ENCODE measurements at regions not wholly inside any gene's neighbourhood (a gene's known extent, or its start where the extent isn't known, plus 50 kb on each side); places are given as distances from the start of the nearest gene placed in this dataset.

DNA sequence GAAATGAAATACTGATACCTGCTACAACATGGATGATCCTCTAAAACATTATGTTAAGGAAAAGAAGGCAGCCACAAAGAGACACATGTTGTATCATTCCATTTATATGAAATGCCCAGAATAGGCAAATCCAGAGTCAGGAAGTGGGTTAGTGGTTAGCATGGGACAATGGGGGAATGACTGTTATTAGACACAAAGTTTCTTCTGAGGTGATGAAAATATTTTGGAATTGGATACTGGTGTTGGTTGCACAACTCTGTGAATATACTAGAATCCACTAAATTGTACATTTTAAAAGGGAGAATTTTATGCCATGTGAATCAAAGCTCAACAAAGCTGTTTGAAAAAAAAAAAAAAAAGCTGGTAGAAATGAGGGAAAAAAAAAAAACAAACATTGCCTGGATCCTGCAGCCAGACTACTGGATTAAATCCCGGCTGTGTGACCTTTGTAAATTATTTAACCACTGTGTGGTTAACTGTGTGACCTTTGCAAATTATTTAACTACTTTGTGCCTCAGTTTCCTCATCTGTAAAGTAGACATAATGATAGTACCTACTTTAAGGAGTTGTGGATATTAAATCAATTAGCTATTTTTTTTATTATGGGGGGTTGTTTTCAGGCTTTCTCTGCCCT is 75.6 kb upstream of the PRICKLE2 start:
- WGBS, 2 donors: 46 to 58% methylated on average over 1 of the region's 1 CpG
- H3K4me3 ChIP-seq (ENCODE audit: low read depth, poor library complexity, severe bottlenecking): no peak overlapping the region
- DNase-seq (ENCODE audit: low spot score in 2 of 2): no peak
- intact Hi-C loops (cut with DNase I; ENCODE audit: low total_unique reads): no loop called here
- TF ChIP-seq, protein P1, sequence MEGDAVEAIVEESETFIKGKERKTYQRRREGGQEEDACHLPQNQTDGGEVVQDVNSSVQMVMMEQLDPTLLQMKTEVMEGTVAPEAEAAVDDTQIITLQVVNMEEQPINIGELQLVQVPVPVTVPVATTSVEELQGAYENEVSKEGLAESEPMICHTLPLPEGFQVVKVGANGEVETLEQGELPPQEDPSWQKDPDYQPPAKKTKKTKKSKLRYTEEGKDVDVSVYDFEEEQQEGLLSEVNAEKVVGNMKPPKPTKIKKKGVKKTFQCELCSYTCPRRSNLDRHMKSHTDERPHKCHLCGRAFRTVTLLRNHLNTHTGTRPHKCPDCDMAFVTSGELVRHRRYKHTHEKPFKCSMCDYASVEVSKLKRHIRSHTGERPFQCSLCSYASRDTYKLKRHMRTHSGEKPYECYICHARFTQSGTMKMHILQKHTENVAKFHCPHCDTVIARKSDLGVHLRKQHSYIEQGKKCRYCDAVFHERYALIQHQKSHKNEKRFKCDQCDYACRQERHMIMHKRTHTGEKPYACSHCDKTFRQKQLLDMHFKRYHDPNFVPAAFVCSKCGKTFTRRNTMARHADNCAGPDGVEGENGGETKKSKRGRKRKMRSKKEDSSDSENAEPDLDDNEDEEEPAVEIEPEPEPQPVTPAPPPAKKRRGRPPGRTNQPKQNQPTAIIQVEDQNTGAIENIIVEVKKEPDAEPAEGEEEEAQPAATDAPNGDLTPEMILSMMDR (IDR thresholded peaks at IDR 0.05): no peak
- no peak for TF ChIP-seq POLR2A (IDR thresholded peaks at IDR 0.05)

DNA sequence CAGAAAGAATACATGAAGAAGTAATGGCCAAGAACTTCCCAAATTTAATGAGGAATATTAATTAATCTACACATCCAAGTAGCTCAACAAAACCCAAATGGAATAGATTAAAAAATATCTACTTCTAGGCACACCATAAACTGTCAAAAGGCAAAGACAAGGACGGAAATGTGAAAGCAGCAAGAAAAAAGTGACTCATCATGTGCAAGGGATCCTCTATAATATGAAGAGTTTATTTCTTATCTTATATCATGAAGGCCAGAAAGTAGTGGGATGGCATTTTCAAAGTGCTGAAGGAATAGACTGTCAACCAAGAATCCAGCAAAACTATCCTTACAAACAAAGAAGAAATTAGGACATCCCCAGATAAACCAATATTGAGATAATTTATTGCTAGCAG is 73.9 kb upstream of the PRICKLE2 start:
- DNase-seq (ENCODE audit: low spot score in 2 of 2): no peak
- TF ChIP-seq, protein P1 (IDR thresholded peaks at IDR 0.05): no peak
- no peak for TF ChIP-seq POLR2A (IDR thresholded peaks at IDR 0.05)
- H3K4me3 ChIP-seq (ENCODE audit: low read depth, poor library complexity, severe bottlenecking): no peak overlapping the region
- intact Hi-C loops (cut with DNase I; ENCODE audit: low total_unique reads): no loop called here
- 71 to 86% methylated on average over 1 of the region's 1 CpG for WGBS, 2 donors

DNA sequence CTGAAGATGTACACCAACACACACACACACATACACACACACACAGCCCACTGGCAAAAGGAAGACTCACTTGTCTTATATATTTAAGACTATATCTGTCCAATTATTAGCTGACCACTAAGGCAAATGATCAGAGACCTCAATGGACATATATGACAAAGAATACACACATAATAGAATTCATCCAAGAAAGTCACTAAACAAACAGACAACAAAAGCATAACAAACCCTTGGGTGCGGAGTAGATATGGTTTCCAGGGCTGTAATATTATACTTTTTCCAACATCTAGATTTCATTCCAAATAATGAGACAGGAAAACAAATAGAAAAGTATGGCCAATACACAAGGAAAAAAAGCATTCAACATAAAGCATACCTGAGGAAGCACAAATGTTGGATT is 72.3 kb upstream of the PRICKLE2 start:
- TF ChIP-seq, protein P1 (IDR thresholded peaks at IDR 0.05): no peak
- TF ChIP-seq POLR2A (IDR thresholded peaks at IDR 0.05): no peak
- no peak overlapping the region for H3K4me3 ChIP-seq (ENCODE audit: low read depth, poor library complexity, severe bottlenecking)
- WGBS, 2 donors: 43 to 57% methylated on average over 1 of the region's 1 CpG
- intact Hi-C loops (cut with DNase I; ENCODE audit: low total_unique reads): no loop called here
- no peak for DNase-seq (ENCODE audit: low spot score in 2 of 2)

DNA sequence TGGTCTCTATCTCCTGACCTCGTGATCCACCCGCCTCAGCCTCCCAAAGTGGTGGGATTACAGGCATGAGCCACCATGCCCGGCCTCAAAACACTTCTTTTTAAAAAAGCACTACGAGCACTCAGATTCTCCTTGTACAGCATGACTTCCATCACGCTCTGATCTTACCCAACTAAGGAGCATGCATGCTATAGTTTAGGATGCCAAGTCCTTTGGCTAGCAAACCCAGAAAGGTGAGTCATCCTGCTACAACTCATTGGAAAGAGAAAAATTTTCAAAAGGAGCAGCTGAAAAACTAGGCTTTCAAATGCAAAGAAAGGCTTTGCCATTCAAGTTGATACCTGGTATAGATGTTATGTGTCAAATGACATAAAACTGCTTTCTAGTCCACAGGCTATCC is 70.3 kb upstream of the PRICKLE2 start:
- WGBS, 2 donors: 36 to 39% methylated on average over 5 of the region's 5 CpGs
- peak in 1 of 2 donors; percentile 62 for DNase-seq (ENCODE audit: low spot score in 2 of 2)
- intact Hi-C loops (cut with DNase I; ENCODE audit: low total_unique reads): no loop called here
- no peak overlapping the region for H3K4me3 ChIP-seq (ENCODE audit: low read depth, poor library complexity, severe bottlenecking)
- no peak for TF ChIP-seq POLR2A (IDR thresholded peaks at IDR 0.05)
- TF ChIP-seq, protein P1 (IDR thresholded peaks at IDR 0.05): no peak

DNA sequence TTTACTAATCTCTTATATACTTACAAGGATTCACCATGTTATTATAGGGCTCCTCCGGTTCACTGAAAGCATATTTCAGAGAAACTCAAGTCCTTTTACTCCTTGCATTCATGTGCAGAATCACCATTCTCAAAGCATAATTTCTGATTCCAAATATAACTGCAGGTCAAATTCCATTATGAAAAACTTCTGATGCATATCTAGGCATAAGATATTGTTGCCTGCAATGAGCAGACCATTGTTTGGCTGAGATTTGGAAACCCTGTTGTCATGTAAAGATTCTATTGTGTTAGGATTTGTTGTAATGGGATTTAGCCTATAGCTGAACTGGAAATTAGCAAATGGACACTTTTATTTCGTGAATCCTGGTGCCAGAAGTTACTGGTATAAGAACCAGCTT is 69.5 kb upstream of the PRICKLE2 start:
- DNase-seq (ENCODE audit: low spot score in 2 of 2): no peak
- 86 to 87% methylated on average over 2 of the region's 2 CpGs for WGBS, 2 donors
- TF ChIP-seq, protein P1 (IDR thresholded peaks at IDR 0.05): no peak
- no peak for TF ChIP-seq POLR2A (IDR thresholded peaks at IDR 0.05)
- intact Hi-C loops (cut with DNase I; ENCODE audit: low total_unique reads): no loop called here
- no peak overlapping the region for H3K4me3 ChIP-seq (ENCODE audit: low read depth, poor library complexity, severe bottlenecking)

DNA sequence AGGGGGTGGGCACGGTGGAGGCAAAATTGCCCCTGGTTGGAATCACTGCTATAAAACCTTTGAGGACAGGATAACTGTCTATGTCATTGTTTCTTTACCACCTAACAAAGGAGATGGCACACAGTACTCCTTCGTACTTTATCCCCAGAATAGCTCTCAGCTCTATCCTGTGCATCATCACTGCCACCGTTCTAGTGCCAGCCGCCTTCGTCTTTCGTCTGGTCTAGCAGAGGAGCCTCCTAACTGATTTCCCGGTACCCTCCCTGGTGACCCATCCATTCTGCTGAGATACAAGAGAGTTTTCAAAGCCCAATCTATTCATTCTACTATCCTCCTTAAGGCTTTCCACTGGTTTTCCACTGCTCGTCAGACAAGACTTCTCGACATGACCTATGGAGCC is 67.9 kb upstream of the PRICKLE2 start:
- TF ChIP-seq, protein P1 (IDR thresholded peaks at IDR 0.05): no peak
- TF ChIP-seq POLR2A (IDR thresholded peaks at IDR 0.05): no peak
- WGBS, 2 donors: 93 to 95% methylated on average over 9 of the region's 9 CpGs
- intact Hi-C loops (cut with DNase I; ENCODE audit: low total_unique reads): no loop called here
- no peak for DNase-seq (ENCODE audit: low spot score in 2 of 2)
- H3K4me3 ChIP-seq (ENCODE audit: low read depth, poor library complexity, severe bottlenecking): no peak overlapping the region
